ENCODE measurements at regions not wholly inside any gene's neighbourhood (a gene's known extent, or its start where the extent isn't known, plus 50 kb on each side); places are given as distances from the start of the nearest gene placed in this dataset.

DNA sequence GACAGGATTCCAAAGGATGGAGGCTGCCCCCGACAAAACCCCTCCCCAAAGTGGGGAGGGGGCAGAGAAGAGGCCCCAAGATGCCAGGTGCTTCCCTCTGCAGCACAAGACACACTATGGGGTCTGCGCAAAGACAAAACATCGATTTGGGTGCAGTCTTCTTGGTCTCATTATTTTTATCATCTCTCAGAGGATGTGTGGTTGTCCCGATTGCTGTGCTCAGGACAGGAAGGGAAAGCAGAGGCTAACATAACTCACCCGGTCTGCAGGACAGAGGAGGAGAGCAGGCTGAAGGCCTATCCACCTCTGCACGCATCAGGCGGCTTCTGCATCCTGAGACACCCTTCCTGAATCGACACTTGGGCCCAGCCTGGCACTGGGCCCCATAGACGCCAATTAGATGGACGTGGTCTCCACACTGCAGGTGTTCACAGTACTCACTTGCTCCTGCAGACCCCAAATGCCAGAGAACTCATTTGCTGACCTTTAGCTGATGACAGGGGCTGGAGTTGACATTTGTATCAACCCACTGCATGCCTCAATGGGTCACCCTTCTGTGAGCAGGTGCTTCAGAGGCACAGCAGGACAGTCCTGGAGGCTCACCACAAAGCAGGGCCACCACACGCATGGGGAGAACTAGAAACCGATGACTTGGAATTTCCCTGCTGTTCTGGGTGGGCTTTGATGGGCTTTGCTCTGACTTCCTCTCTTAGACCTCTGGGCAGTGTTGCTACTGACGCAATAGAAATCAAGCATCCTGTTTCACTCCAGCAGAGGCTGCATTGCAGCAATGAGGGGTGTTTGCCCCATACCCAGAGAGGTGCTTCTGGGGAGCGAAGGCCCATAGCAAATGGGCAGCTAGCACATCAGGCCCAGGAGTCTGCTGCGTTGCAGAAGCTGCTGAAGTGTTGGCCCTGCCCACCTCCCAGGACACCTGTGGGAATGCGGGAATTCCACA lies 96.3 kb upstream of the ENPP6 start (continued):
- TF ChIP-seq, protein P1, sequence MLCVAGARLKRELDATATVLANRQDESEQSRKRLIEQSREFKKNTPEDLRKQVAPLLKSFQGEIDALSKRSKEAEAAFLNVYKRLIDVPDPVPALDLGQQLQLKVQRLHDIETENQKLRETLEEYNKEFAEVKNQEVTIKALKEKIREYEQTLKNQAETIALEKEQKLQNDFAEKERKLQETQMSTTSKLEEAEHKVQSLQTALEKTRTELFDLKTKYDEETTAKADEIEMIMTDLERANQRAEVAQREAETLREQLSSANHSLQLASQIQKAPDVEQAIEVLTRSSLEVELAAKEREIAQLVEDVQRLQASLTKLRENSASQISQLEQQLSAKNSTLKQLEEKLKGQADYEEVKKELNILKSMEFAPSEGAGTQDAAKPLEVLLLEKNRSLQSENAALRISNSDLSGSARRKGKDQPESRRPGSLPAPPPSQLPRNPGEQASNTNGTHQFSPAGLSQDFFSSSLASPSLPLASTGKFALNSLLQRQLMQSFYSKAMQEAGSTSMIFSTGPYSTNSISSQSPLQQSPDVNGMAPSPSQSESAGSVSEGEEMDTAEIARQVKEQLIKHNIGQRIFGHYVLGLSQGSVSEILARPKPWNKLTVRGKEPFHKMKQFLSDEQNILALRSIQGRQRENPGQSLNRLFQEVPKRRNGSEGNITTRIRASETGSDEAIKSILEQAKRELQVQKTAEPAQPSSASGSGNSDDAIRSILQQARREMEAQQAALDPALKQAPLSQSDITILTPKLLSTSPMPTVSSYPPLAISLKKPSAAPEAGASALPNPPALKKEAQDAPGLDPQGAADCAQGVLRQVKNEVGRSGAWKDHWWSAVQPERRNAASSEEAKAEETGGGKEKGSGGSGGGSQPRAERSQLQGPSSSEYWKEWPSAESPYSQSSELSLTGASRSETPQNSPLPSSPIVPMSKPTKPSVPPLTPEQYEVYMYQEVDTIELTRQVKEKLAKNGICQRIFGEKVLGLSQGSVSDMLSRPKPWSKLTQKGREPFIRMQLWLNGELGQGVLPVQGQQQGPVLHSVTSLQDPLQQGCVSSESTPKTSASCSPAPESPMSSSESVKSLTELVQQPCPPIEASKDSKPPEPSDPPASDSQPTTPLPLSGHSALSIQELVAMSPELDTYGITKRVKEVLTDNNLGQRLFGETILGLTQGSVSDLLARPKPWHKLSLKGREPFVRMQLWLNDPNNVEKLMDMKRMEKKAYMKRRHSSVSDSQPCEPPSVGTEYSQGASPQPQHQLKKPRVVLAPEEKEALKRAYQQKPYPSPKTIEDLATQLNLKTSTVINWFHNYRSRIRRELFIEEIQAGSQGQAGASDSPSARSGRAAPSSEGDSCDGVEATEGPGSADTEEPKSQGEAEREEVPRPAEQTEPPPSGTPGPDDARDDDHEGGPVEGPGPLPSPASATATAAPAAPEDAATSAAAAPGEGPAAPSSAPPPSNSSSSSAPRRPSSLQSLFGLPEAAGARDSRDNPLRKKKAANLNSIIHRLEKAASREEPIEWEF (IDR thresholded peaks at IDR 0.05; ENCODE audit: insufficient replicate concordance, low read depth, low read length): no peak
- TF ChIP-seq BHLHE40 (IDR thresholded peaks at IDR 0.05; ENCODE audit: borderline replicate concordance in 1 of 2, low read depth in 2 of 2, low read length in 1 of 2) (peak; percentile 86 to 89), POLR2AphosphoS5 (IDR thresholded peaks at IDR 0.05; ENCODE audit: low read length) (peak; percentile 92), RCOR1 (conservative IDR thresholded peaks at IDR 0.05; ENCODE audit: low read depth, low read length) (no peak), RAD21 (IDR thresholded peaks at IDR 0.05; ENCODE audit: insufficient read depth, low read depth, low read length) (no peak), SMAD1 (IDR thresholded peaks at IDR 0.05; ENCODE audit: low read depth, partially characterized antibody) (peak; percentile 71), SMARCA5 (IDR thresholded peaks at IDR 0.05) (peak; percentile 93), BACH1 (IDR thresholded peaks at IDR 0.05; ENCODE audit: borderline replicate concordance) (no peak; the same call in none of the 2 replicates), NBN (IDR thresholded peaks at IDR 0.05) (peak; percentile 75), MYB (IDR thresholded peaks at IDR 0.05; ENCODE audit: borderline replicate concordance, low read depth, low read length) (no peak), BCL11A (IDR thresholded peaks at IDR 0.05; ENCODE audit: low read depth, low read length) (peak; percentile 93), FOXM1 (IDR thresholded peaks at IDR 0.05; ENCODE audit: low read depth, low read length) (no peak), STAT3 (IDR thresholded peaks at IDR 0.05; ENCODE audit: low read depth, low read length) (no peak), CREM (IDR thresholded peaks at IDR 0.05; ENCODE audit: low read depth) (peak; percentile 88), CEBPB (IDR thresholded peaks at IDR 0.05; ENCODE audit: borderline replicate concordance in 1 of 2, low read depth in 2 of 2, low read length in 2 of 2) (peak in 1 of 2 experiments; percentile 80; a peak in 2 of 4 replicates), ZZZ3 (IDR thresholded peaks at IDR 0.05; ENCODE audit: control insufficient read depth, insufficient read length, low read depth) (no peak), ZNF274 (IDR thresholded peaks at IDR 0.05; ENCODE audit: insufficient read depth, insufficient read length) (no peak)
- TF ChIP-seq, protein P2, sequence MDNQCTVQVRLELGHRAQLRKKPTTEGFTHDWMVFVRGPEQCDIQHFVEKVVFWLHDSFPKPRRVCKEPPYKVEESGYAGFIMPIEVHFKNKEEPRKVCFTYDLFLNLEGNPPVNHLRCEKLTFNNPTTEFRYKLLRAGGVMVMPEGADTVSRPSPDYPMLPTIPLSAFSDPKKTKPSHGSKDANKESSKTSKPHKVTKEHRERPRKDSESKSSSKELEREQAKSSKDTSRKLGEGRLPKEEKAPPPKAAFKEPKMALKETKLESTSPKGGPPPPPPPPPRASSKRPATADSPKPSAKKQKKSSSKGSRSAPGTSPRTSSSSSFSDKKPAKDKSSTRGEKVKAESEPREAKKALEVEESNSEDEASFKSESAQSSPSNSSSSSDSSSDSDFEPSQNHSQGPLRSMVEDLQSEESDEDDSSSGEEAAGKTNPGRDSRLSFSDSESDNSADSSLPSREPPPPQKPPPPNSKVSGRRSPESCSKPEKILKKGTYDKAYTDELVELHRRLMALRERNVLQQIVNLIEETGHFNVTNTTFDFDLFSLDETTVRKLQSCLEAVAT (IDR thresholded peaks at IDR 0.05): peak; percentile 96
- TF ChIP-seq, protein P3, sequence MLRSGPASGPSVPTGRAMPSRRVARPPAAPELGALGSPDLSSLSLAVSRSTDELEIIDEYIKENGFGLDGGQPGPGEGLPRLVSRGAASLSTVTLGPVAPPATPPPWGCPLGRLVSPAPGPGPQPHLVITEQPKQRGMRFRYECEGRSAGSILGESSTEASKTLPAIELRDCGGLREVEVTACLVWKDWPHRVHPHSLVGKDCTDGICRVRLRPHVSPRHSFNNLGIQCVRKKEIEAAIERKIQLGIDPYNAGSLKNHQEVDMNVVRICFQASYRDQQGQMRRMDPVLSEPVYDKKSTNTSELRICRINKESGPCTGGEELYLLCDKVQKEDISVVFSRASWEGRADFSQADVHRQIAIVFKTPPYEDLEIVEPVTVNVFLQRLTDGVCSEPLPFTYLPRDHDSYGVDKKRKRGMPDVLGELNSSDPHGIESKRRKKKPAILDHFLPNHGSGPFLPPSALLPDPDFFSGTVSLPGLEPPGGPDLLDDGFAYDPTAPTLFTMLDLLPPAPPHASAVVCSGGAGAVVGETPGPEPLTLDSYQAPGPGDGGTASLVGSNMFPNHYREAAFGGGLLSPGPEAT (IDR thresholded peaks at IDR 0.05; ENCODE audit: low read depth): peak; percentile 97
- TF ChIP-seq, protein P4, sequence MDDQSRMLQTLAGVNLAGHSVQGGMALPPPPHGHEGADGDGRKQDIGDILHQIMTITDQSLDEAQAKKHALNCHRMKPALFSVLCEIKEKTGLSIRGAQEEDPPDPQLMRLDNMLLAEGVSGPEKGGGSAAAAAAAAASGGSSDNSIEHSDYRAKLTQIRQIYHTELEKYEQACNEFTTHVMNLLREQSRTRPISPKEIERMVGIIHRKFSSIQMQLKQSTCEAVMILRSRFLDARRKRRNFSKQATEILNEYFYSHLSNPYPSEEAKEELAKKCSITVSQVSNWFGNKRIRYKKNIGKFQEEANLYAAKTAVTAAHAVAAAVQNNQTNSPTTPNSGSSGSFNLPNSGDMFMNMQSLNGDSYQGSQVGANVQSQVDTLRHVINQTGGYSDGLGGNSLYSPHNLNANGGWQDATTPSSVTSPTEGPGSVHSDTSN (IDR thresholded peaks at IDR 0.05; ENCODE audit: insufficient replicate concordance, low read depth, low read length): no peak
